A673 (cell line): ENCODE measurements at regions not wholly inside any gene's neighbourhood (a gene's known extent, or its start where the extent isn't known, plus 50 kb on each side); places are given as distances from the start of the nearest gene placed in this dataset.

ENCODE experiments used
- EZH2 ChIP-seq: fragments of 200-600 bp; sonication (generic); IDR thresholded peaks from 2 replicates; pipeline ENCODE4 v1.6.1; 2017; ENCODE audit warnings: borderline replicate concordance, low read depth, mild to moderate bottlenecking, mixed read lengths, antibody characterized with exemption, low read length; ENCODE audit not compliant: poor library complexity, severe bottlenecking
- TF ChIP-seq, protein P1 (sequence below): fragments of 300-800, 200-600 bp; sonication (generic); conservative IDR thresholded peaks from 2 replicates; pipeline ENCODE4 v1.5.1; 2017; ENCODE audit warnings: low read depth, mild to moderate bottlenecking, antibody characterized with exemption, low read length, moderate library complexity, mixed read lengths

DNA sequence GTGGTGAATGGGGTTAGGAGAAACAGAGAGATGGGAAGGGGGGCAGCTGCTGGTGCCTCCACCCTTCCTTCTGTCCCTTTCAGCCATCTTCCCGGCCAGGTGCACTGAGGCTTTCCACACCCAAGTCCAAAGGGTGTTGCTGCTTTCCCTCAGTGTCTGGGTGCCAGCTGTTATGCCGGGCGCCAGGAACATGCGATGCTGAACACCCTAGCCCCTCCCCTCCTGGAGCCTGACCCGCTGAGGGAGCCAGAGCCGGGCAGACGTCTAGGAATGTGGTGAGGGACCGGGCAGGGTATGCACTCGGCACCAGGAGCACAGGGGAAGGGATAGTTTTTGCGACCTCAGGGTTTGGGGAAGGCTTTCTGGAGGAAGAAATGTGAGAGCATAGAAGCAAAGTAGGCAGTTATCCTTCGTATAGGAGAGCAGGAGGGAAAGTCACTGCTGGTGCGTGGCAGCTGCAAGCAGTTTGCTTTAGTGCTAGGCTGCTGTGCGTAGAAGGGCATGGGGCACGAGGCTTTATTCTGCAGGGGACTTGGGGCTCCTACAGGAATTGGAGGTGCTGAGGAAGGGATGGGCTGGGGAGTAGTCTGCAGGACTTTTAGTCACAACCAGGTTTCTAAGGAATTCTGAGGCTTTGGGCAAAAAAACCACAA lies 147.7 kb downstream of the TSN start:
- TF ChIP-seq EZH2 = no peak
- TF ChIP-seq, protein P1, sequence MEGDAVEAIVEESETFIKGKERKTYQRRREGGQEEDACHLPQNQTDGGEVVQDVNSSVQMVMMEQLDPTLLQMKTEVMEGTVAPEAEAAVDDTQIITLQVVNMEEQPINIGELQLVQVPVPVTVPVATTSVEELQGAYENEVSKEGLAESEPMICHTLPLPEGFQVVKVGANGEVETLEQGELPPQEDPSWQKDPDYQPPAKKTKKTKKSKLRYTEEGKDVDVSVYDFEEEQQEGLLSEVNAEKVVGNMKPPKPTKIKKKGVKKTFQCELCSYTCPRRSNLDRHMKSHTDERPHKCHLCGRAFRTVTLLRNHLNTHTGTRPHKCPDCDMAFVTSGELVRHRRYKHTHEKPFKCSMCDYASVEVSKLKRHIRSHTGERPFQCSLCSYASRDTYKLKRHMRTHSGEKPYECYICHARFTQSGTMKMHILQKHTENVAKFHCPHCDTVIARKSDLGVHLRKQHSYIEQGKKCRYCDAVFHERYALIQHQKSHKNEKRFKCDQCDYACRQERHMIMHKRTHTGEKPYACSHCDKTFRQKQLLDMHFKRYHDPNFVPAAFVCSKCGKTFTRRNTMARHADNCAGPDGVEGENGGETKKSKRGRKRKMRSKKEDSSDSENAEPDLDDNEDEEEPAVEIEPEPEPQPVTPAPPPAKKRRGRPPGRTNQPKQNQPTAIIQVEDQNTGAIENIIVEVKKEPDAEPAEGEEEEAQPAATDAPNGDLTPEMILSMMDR = no peak
